HCT116 (cell line): ENCODE measurements at regions not wholly inside any gene's neighbourhood (a gene's known extent, or its start where the extent isn't known, plus 50 kb on each side); places are given as distances from the start of the nearest gene placed in this dataset.

Experiments
- ATAC-seq: fragments of 200-7000 bp; cut with Tn5 transposase; 2 replicates; pipeline ENCODE4 v1.9.1; 2020; ENCODE audit warnings: mild to moderate bottlenecking, moderate library complexity
- BruUV-seq: library from RNA; stranded (reverse); fragments of 400-500 nt; replicated peaks from 2 replicates; lab custom pipeline; 2021; lab: Mats Ljungman, UMichigan
- CTCF ChIA-PET: fragments of 300-600 bp; sonication (Branson Sonifier 250); formaldehyde crosslinking; loops from one replicate; lab custom pipeline; 2021; ENCODE audit warnings: antibody characterized with exemption; lab: Charles Lee
- POLR2A ChIA-PET: fragments of 300-600, 350-600 bp; sonication (Branson Sonifier 250); formaldehyde crosslinking; loops from one replicate; lab custom pipeline; 2021; ENCODE audit warnings: antibody characterized with exemption; lab: Charles Lee
- RAD21 ChIA-PET, 2 experiments: fragments of 300-600 bp; sonication (Branson Sonifier 250); formaldehyde crosslinking; loops; one replicate each; lab custom pipeline; 2023; ENCODE audit warnings: low total read pairs in 2 of 2; ENCODE audit not compliant: uncharacterized antibody in 2 of 2, unreplicated experiment in 2 of 2, low non-redundant PET in 1 of 2; lab: Charles Lee
- DNase-seq: peaks from one replicate; pipeline ENCODE4 v3.0.0-alpha.2; 2010; ENCODE audit warnings: low read depth, low spot score
- H2AFZ ChIP-seq: fragments of 200-600 bp; shearing (Covaris generic), sonication (generic); 2 replicates; pipeline ENCODE4 v1.6.1; 2017; ENCODE audit warnings: low read depth, mixed run types, mixed read lengths, antibody characterized with exemption, low read length; ENCODE audit not compliant: poor library complexity, severe bottlenecking
- H3K27ac ChIP-seq: 2 replicates; pipeline ENCODE4 v1.5.1; 2012; ENCODE audit warnings: low read depth, low read length
- H3K27me3 ChIP-seq: fragments of 200-600 bp; sonication (generic); 2 replicates; pipeline ENCODE4 v1.6.1; 2016; ENCODE audit warnings: mixed run types, low read length, mixed read lengths; ENCODE audit not compliant: insufficient read depth
- H3K36me3 ChIP-seq, 2 experiments: fragments of 200-500 bp in 1 of 2; fragments of 200-600 bp in 1 of 2; sonication (Bioruptor generic) in 1 of 2; sonication (generic) in 1 of 2; 2 replicates each; pipeline versions ENCODE4 v1.5.1 to v1.6.1; 2014 to 2016; ENCODE audit warnings: low read length in 2 of 2, inconsistent platforms in 1 of 2, mixed read lengths in 1 of 2, mixed run types in 1 of 2; ENCODE audit not compliant: insufficient read depth in 2 of 2, control insufficient read depth in 1 of 2
- H3K4me1 ChIP-seq, 2 experiments: fragments of 200-600 bp in 1 of 2; sonication (generic) in 1 of 2; 2 replicates each; pipeline versions ENCODE4 v1.5.1 to v1.6.1; 2012 to 2017; ENCODE audit warnings: low read length in 2 of 2, inconsistent platforms in 1 of 2, mild to moderate bottlenecking in 1 of 2, mixed read lengths in 1 of 2, mixed run types in 1 of 2, moderate library complexity in 1 of 2; ENCODE audit not compliant: insufficient read depth in 2 of 2, control insufficient read depth in 1 of 2
- H3K4me2 ChIP-seq: fragments of 200-600 bp; sonication (generic); 2 replicates; pipeline ENCODE4 v1.6.1; 2017; ENCODE audit warnings: mixed run types, low read length, mixed read lengths
- H3K4me3 ChIP-seq, 2 experiments: fragments of 200-600 bp in 1 of 2; sonication (generic) in 1 of 2; replicated peaks in 1 of 2; 2 replicates each; pipeline ENCODE4 v1.5.1; 2011 to 2016; ENCODE audit warnings: low read length in 2 of 2, control low read depth in 1 of 2, low read depth in 1 of 2, mild to moderate bottlenecking in 1 of 2, mixed read lengths in 1 of 2, mixed run types in 1 of 2
- H3K79me2 ChIP-seq: fragments of 200-600 bp; sonication (generic); 2 replicates; pipeline ENCODE4 v1.6.1; 2017; ENCODE audit warnings: mild to moderate bottlenecking, mixed run types, low read length, moderate library complexity, mixed read lengths; ENCODE audit not compliant: insufficient read depth
- H3K9ac ChIP-seq: fragments of 200-600 bp; sonication (generic); 2 replicates; pipeline ENCODE4 v1.6.1; 2016; ENCODE audit warnings: low read length, mixed read lengths
- H3K9me2 ChIP-seq: fragments of 200-600 bp; sonication (generic), shearing (Covaris generic); 2 replicates; pipeline ENCODE4 v1.6.1; 2017; ENCODE audit warnings: mixed run types, mild to moderate bottlenecking, moderate library complexity; ENCODE audit not compliant: insufficient read depth
- H3K9me3 ChIP-seq, 2 experiments: fragments of 200-500 bp in 1 of 2; fragments of 200-600 bp in 1 of 2; sonication (Bioruptor generic) in 1 of 2; sonication (generic) in 1 of 2; 2 replicates each; pipeline ENCODE4 v1.6.1; 2014 to 2017; ENCODE audit warnings: low read length in 2 of 2, mixed read lengths in 2 of 2, inconsistent platforms in 1 of 2, low read depth in 1 of 2, mild to moderate bottlenecking in 1 of 2, mixed run types in 1 of 2, moderate library complexity in 1 of 2; ENCODE audit not compliant: control insufficient read depth in 1 of 2, insufficient read depth in 1 of 2
- H4K20me1 ChIP-seq: fragments of 200-600 bp; sonication (generic), shearing (Covaris generic); 2 replicates; pipeline ENCODE4 v1.6.1; 2017; ENCODE audit warnings: mixed run types, mild to moderate bottlenecking, moderate library complexity; ENCODE audit not compliant: insufficient read depth
- CBX3 ChIP-seq: IDR thresholded peaks from 2 replicates; pipeline ENCODE4 v1.6.1; 2012; ENCODE audit warnings: low read depth
- CEBPB ChIP-seq: IDR thresholded peaks from 2 replicates; pipeline ENCODE4 v1.6.1; 2012; ENCODE audit warnings: low read depth
- EGR1 ChIP-seq: IDR thresholded peaks from 2 replicates; pipeline ENCODE4 v1.6.1; 2012; ENCODE audit warnings: low read depth
- ELF1 ChIP-seq: IDR thresholded peaks from 2 replicates; pipeline ENCODE4 v1.6.1; 2012; ENCODE audit warnings: low read depth, borderline replicate concordance
- EZH2 ChIP-seq: fragments of 200-600 bp; sonication (generic); IDR thresholded peaks from 2 replicates; pipeline ENCODE4 v1.6.1; 2017; ENCODE audit warnings: antibody characterized with exemption, mixed run types
- EZH2phosphoT487 ChIP-seq: fragments of 200-600 bp; IDR thresholded peaks from 2 replicates; pipeline ENCODE4 v1.6.1; 2018; ENCODE audit warnings: antibody characterized with exemption, borderline replicate concordance
- FOSL1 ChIP-seq: IDR thresholded peaks from 2 replicates; pipeline ENCODE4 v1.6.1; 2012; ENCODE audit warnings: low read depth
- JUND ChIP-seq: IDR thresholded peaks from 2 replicates; pipeline ENCODE4 v1.6.1; 2012
- POLR2A ChIP-seq: IDR thresholded peaks from 2 replicates; pipeline ENCODE4 v1.7.0; 2011; ENCODE audit warnings: borderline replicate concordance; ENCODE audit not compliant: insufficient read depth, insufficient read length; ENCODE audit errors: extremely low read depth
- POLR2AphosphoS5 ChIP-seq: IDR thresholded peaks from 2 replicates; pipeline ENCODE4 v1.6.1; 2011; ENCODE audit warnings: mild to moderate bottlenecking, low read depth, low read length, moderate library complexity
- RAD21 ChIP-seq: IDR thresholded peaks from 2 replicates; pipeline ENCODE4 v1.6.1; 2012; ENCODE audit warnings: low read depth, mild to moderate bottlenecking
- SIN3A ChIP-seq: IDR thresholded peaks from 2 replicates; pipeline ENCODE4 v1.6.1; 2012; ENCODE audit warnings: low read depth
- SP1 ChIP-seq: IDR thresholded peaks from 2 replicates; pipeline ENCODE4 v1.6.1; 2012; ENCODE audit warnings: low read depth
- SRF ChIP-seq: IDR thresholded peaks from 2 replicates; pipeline ENCODE4 v1.6.1; 2012; ENCODE audit warnings: low read depth
- YY1 ChIP-seq: IDR thresholded peaks from 2 replicates; pipeline ENCODE4 v1.6.1; 2011; ENCODE audit warnings: low read length, low read depth, moderate library complexity, mild to moderate bottlenecking; ENCODE audit not compliant: insufficient replicate concordance; ENCODE audit errors: extremely low read depth
- ZNF274 ChIP-seq: fragments of 200-500 bp; sonication (Bioruptor generic); IDR thresholded peaks from 2 replicates; pipeline ENCODE4 v1.6.1; 2014; ENCODE audit warnings: mild to moderate bottlenecking, low read depth, low read length, inconsistent platforms
- intact Hi-C: fragments of 100-400 bp; cut with micrococcal nuclease; formaldehyde crosslinking; loops from 2 replicates; pipeline ENCODE4 v1.10.0; 2022
- TF ChIP-seq, protein P1 (sequence below): IDR thresholded peaks from 2 replicates; pipeline ENCODE4 v1.6.1; 2012; ENCODE audit warnings: low read depth
- TF ChIP-seq, protein P2 (sequence below): IDR thresholded peaks from 2 replicates; pipeline ENCODE4 v1.6.1; 2012
- TF ChIP-seq, protein P3 (sequence below): IDR thresholded peaks from 2 replicates; pipeline ENCODE4 v1.6.1; 2012
- TF ChIP-seq, protein P4 (sequence below), 3 experiments: fragments of 200-600 bp in 1 of 3; sonication (generic) in 1 of 3; IDR thresholded peaks in 2 of 3; conservative IDR thresholded peaks in 1 of 3; 2 replicates each; pipeline ENCODE4 v1.5.1; 2012 to 2017; ENCODE audit warnings: low read depth in 2 of 3, low read length in 2 of 3, antibody characterized with exemption in 1 of 3, borderline replicate concordance in 1 of 3, control low read depth in 1 of 3, mild to moderate bottlenecking in 1 of 3, mixed read lengths in 1 of 3, mixed run types in 1 of 3, moderate library complexity in 1 of 3; ENCODE audit not compliant: insufficient read depth in 1 of 3

DNA sequence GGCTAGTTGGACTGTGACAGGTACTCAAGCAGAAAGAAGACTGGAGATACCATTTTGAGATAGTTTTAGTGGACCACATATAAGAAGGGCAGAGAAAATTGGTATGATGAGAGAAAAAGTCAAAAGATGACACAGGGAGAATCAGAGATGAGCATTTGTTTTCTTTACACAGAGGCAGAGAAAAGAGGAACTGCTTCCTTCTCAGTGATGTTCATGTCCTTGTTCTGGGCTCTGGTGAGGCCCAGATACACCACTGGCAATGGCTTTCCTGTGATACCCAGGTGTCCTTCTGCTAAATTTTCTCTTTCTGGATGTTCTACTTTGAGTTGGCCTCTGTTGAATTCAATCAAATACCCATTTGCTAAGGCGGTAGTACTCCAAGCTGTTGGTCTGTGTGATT is 1782.7 kb upstream of the SEL1L start (continued):
- TF ChIP-seq EZH2 = no peak
- no peak for TF ChIP-seq EZH2phosphoT487
- no peak for TF ChIP-seq SP1
- TF ChIP-seq SRF = no peak

DNA sequence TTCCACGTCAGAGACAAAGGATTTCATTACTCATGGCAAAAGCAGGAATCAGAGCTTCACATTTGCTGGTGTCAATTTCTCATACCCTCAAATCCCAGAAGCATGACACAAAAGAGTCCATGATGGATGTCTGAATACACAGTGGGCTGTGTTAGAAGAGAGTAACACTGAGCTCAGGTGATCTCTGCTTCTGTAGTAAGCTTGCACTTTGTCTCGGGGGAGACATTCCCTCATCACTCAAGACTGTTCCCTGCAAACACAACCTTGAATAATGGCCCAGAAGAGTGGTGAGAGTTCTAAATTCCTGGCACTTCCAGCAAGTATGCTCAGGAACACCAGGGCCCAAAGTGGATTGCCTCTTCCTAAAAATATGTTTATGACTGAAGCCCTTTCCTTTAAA is 1787.2 kb upstream of the SEL1L start:
- no peak overlapping the region for H3K4me2 ChIP-seq
- no TSS peak for BruUV-seq
- H3K9me2 ChIP-seq = no peaks in the 10 kb centered on the region
- ChIA-PET CTCF (no interaction called here), RAD21 (no interaction called here), POLR2A (no interaction called here)
- no peaks in the 10 kb centered on the region for H3K4me1 ChIP-seq
- intact Hi-C loops = no loop called here
- TF ChIP-seq JUND (no peak), CBX3 (no peak), SIN3A (no peak), FOSL1 (no peak), POLR2AphosphoS5 (no peak), EGR1 (no peak), ELF1 (no peak), POLR2A (no peak), CEBPB (no peak), YY1 (no peak), ZNF274 (no peak), SRF (no peak), RAD21 (no peak), SP1 (no peak), EZH2 (no peak)
- TF ChIP-seq, protein P1, sequence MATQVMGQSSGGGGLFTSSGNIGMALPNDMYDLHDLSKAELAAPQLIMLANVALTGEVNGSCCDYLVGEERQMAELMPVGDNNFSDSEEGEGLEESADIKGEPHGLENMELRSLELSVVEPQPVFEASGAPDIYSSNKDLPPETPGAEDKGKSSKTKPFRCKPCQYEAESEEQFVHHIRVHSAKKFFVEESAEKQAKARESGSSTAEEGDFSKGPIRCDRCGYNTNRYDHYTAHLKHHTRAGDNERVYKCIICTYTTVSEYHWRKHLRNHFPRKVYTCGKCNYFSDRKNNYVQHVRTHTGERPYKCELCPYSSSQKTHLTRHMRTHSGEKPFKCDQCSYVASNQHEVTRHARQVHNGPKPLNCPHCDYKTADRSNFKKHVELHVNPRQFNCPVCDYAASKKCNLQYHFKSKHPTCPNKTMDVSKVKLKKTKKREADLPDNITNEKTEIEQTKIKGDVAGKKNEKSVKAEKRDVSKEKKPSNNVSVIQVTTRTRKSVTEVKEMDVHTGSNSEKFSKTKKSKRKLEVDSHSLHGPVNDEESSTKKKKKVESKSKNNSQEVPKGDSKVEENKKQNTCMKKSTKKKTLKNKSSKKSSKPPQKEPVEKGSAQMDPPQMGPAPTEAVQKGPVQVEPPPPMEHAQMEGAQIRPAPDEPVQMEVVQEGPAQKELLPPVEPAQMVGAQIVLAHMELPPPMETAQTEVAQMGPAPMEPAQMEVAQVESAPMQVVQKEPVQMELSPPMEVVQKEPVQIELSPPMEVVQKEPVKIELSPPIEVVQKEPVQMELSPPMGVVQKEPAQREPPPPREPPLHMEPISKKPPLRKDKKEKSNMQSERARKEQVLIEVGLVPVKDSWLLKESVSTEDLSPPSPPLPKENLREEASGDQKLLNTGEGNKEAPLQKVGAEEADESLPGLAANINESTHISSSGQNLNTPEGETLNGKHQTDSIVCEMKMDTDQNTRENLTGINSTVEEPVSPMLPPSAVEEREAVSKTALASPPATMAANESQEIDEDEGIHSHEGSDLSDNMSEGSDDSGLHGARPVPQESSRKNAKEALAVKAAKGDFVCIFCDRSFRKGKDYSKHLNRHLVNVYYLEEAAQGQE = no peak
- TF ChIP-seq, protein P2, sequence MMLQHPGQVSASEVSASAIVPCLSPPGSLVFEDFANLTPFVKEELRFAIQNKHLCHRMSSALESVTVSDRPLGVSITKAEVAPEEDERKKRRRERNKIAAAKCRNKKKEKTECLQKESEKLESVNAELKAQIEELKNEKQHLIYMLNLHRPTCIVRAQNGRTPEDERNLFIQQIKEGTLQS = no peak
- TF ChIP-seq, protein P3, sequence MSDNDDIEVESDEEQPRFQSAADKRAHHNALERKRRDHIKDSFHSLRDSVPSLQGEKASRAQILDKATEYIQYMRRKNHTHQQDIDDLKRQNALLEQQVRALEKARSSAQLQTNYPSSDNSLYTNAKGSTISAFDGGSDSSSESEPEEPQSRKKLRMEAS = no peak
- TF ChIP-seq, protein P4, sequence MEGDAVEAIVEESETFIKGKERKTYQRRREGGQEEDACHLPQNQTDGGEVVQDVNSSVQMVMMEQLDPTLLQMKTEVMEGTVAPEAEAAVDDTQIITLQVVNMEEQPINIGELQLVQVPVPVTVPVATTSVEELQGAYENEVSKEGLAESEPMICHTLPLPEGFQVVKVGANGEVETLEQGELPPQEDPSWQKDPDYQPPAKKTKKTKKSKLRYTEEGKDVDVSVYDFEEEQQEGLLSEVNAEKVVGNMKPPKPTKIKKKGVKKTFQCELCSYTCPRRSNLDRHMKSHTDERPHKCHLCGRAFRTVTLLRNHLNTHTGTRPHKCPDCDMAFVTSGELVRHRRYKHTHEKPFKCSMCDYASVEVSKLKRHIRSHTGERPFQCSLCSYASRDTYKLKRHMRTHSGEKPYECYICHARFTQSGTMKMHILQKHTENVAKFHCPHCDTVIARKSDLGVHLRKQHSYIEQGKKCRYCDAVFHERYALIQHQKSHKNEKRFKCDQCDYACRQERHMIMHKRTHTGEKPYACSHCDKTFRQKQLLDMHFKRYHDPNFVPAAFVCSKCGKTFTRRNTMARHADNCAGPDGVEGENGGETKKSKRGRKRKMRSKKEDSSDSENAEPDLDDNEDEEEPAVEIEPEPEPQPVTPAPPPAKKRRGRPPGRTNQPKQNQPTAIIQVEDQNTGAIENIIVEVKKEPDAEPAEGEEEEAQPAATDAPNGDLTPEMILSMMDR (IDR thresholded peaks at IDR 0.05 in 2 of 3, conservative IDR thresholded peaks at IDR 0.05 in 1 of 3; ENCODE audit: borderline replicate concordance in 1 of 3, insufficient read depth in 1 of 3, low read depth in 2 of 3, low read length in 2 of 3) = no peak
- ATAC-seq (no peak), DNase-seq (no peak)
- no peak overlapping the region for H3K4me3 ChIP-seq
- H3K27ac ChIP-seq = no peak overlapping the region
- H3K9ac ChIP-seq = no peak overlapping the region
- no peaks in the 10 kb centered on the region for H3K27me3 ChIP-seq
- peaks cover 18 to 22% of the 10 kb centered on the region in 2 experiments; a peak in 2 of 4 replicates for H3K9me3 ChIP-seq
- no peaks in the 10 kb centered on the region for H3K79me2 ChIP-seq
- H2AFZ ChIP-seq = no peak overlapping the region
- H4K20me1 ChIP-seq = no peaks in the 10 kb centered on the region
- H3K36me3 ChIP-seq = no peaks in the 10 kb centered on the region
